Stimulated activated CD4-positive, alpha-beta T cell treated with anti-CD3 and anti-CD28 coated beads, TNF-alpha, amount 100 ng/mL, for 1 hour (primary cell): ENCODE measurements at regions not wholly inside any gene's neighbourhood (a gene's known extent, or its start where the extent isn't known, plus 50 kb on each side); places are given as distances from the start of the nearest gene placed in this dataset.
"Not testable (repeated sequence)": the region's sequence is repeated elsewhere in the genome, so short reads cannot be mapped to it uniquely, and the experiment has no call there.

Source experiments
- DNase-seq, 3 donors: peaks; one replicate each; pipeline ENCODE4 v3.0.0-alpha.2; 2020; ENCODE audit warnings: low read depth in 3 of 3, low spot score in 1 of 3

GRCh38 chr6:15088904-15089568 is 156.8 kb upstream of the JARID2 start:
- no peak for DNase-seq

GRCh38 chr6:15089569-15090144 is 156.2 kb upstream of the JARID2 start:
- DNase-seq, result no peak

GRCh38 chr6:15090145-15090579 is 155.7 kb upstream of the JARID2 start:
- DNase-seq, result no peak

GRCh38 chr6:15090745-15091384 is 155.0 kb upstream of the JARID2 start:
- no peak for DNase-seq

- no peak for DNase-seq
Measured at GRCh38 chr6:15096894-15097837, 148.7 kb upstream of the JARID2 start.

- DNase-seq, result no peak
Measured at GRCh38 chr6:15101130-15101529, 144.7 kb upstream of the JARID2 start.

- no peak for DNase-seq
Measured at GRCh38 chr6:15102241-15102640, 143.6 kb upstream of the JARID2 start.

GRCh38 chr6:15106958-15107643 is 138.8 kb upstream of the JARID2 start:
- DNase-seq, result no peak

- DNase-seq, result no peak
Measured at GRCh38 chr6:15107644-15108382, 138.1 kb upstream of the JARID2 start.

- DNase-seq, result no peak
Measured at GRCh38 chr6:15108383-15108715, 137.5 kb upstream of the JARID2 start.

- no peak for DNase-seq
Measured at GRCh38 chr6:15109338-15110090, 136.4 kb upstream of the JARID2 start.

GRCh38 chr6:15110726-15111354 is 135.0 kb upstream of the JARID2 start:
- no peak for DNase-seq

- not testable (repeated sequence) for DNase-seq
Measured at GRCh38 chr6:15111576-15111975, 134.3 kb upstream of the JARID2 start.

- no peak for DNase-seq
Measured at GRCh38 chr6:15113587-15113986, 132.3 kb upstream of the JARID2 start.

- DNase-seq, result no peak
Measured at GRCh38 chr6:15114061-15114460, 131.8 kb upstream of the JARID2 start.

GRCh38 chr6:15116889-15117288 is 129.0 kb upstream of the JARID2 start:
- no peak for DNase-seq

- DNase-seq, result no peak
Measured at GRCh38 chr6:15121443-15121842, 124.4 kb upstream of the JARID2 start.

- no peak for DNase-seq
Measured at GRCh38 chr6:15121977-15122550, 123.8 kb upstream of the JARID2 start.

GRCh38 chr6:15129887-15130286 is 116.0 kb upstream of the JARID2 start:
- DNase-seq, result no peak
